Sigmoid colon (tissue), 3 donors: ENCODE measurements at regions not wholly inside any gene's neighbourhood (a gene's known extent, or its start where the extent isn't known, plus 50 kb on each side); places are given as distances from the start of the nearest gene placed in this dataset.

Source experiments
- POLR2A ChIP-seq, 2 donors: fragments of 450-650 bp; IDR thresholded peaks; one replicate each; pipeline ENCODE4 v1.6.1; 2016; ENCODE audit warnings: antibody characterized with exemption in 2 of 2, mild to moderate bottlenecking in 2 of 2, moderate library complexity in 2 of 2
- TF ChIP-seq, protein P1 (sequence below), 4 experiments: fragments of 450-650 bp in 3 of 4; fragments of 200-600 bp in 1 of 4; IDR thresholded peaks; one replicate each; pipeline ENCODE4 v1.5.1; 2016 to 2019; ENCODE audit warnings: antibody characterized with exemption in 4 of 4, mild to moderate bottlenecking in 3 of 4, moderate library complexity in 2 of 4

DNA sequence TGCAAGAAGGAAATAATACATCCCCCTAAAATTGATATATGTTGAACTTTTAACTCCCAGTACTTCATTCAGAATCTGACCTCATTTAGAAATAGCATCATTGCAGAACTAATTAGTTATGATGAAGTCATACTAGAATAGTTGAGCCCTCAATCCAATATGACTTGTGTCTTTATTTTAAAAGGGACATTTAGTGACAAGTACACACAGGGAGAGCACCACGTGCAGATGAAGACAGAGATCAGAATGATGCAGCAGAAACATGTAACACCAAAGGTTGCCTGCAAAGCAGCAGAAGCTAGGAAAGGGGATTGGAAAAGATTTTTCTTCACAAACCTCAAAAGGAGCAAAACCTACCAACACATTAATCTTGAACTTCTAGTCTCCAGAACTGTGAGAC is 2602.5 kb downstream of the PCDH9 start:
- TF ChIP-seq POLR2A (IDR thresholded peaks at IDR 0.05) = no peak
- TF ChIP-seq, protein P1, sequence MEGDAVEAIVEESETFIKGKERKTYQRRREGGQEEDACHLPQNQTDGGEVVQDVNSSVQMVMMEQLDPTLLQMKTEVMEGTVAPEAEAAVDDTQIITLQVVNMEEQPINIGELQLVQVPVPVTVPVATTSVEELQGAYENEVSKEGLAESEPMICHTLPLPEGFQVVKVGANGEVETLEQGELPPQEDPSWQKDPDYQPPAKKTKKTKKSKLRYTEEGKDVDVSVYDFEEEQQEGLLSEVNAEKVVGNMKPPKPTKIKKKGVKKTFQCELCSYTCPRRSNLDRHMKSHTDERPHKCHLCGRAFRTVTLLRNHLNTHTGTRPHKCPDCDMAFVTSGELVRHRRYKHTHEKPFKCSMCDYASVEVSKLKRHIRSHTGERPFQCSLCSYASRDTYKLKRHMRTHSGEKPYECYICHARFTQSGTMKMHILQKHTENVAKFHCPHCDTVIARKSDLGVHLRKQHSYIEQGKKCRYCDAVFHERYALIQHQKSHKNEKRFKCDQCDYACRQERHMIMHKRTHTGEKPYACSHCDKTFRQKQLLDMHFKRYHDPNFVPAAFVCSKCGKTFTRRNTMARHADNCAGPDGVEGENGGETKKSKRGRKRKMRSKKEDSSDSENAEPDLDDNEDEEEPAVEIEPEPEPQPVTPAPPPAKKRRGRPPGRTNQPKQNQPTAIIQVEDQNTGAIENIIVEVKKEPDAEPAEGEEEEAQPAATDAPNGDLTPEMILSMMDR (IDR thresholded peaks at IDR 0.05) = no peak
